Gastroesophageal sphincter (tissue), 4 donors: ENCODE measurements at regions not wholly inside any gene's neighbourhood (a gene's known extent, or its start where the extent isn't known, plus 50 kb on each side); places are given as distances from the start of the nearest gene placed in this dataset.

Source experiments
- ATAC-seq: fragments of 150-250 bp; one replicate; pipeline ENCODE4 v1.9.1; 2016; ENCODE audit warnings: mild to moderate bottlenecking, moderate library complexity
- H3K27ac ChIP-seq, 4 donors: fragments of 200-600 bp; sonication (generic) in 3 of 4; 1 replicate in 3 of 4; 2 replicates in 1 of 4; pipeline ENCODE4 v1.5.1; 2016 to 2019
- H3K27me3 ChIP-seq: fragments of 200-600 bp; sonication (generic); one replicate; pipeline ENCODE4 v1.5.1; 2019
- H3K36me3 ChIP-seq, 2 donors: fragments of 200-600 bp; sonication (generic); one replicate each; pipeline ENCODE4 v1.5.1; 2019; ENCODE audit warnings: control low read depth in 1 of 2
- H3K4me1 ChIP-seq, 3 donors: fragments of 200-600 bp; sonication (generic); 1 replicate in 2 of 3; 2 replicates in 1 of 3; pipeline ENCODE4 v1.5.1; 2016 to 2019; ENCODE audit warnings: control low read depth in 2 of 3
- H3K4me3 ChIP-seq, 2 donors: fragments of 200-600 bp; sonication (generic); one replicate each; pipeline ENCODE4 v1.5.1; 2019; ENCODE audit warnings: mild to moderate bottlenecking in 1 of 2, moderate library complexity in 1 of 2
- H3K9me3 ChIP-seq, 3 donors: fragments of 200-600 bp; sonication (generic); one replicate each; pipeline ENCODE4 v1.5.1; 2017 to 2019; ENCODE audit warnings: control low read depth in 2 of 3
- EP300 ChIP-seq: sonication (generic); formaldehyde crosslinking; IDR thresholded peaks from one replicate; pipeline ENCODE4 v1.6.1; 2017; ENCODE audit warnings: antibody characterized with exemption, mild to moderate bottlenecking
- POLR2A ChIP-seq, 2 donors: fragments of 450-650 bp; IDR thresholded peaks; one replicate each; pipeline ENCODE4 v1.6.1; 2017; ENCODE audit warnings: antibody characterized with exemption in 2 of 2, mild to moderate bottlenecking in 2 of 2, moderate library complexity in 1 of 2
- POLR2AphosphoS5 ChIP-seq: sonication (generic); formaldehyde crosslinking; IDR thresholded peaks from one replicate; pipeline ENCODE4 v1.6.1; 2017; ENCODE audit warnings: antibody characterized with exemption
- WGBS, 2 donors: methylation state at CpG; one replicate each; pipeline ENCODE4 v1.1.5; 2018; ENCODE audit warnings: low coverage in 1 of 2; 5-methylcytosine and 5-hydroxymethylcytosine counted together
- TF ChIP-seq, protein P1 (sequence below), 4 experiments: fragments of 200-600 bp in 2 of 4; fragments of 450-650 bp in 2 of 4; sonication (generic) in 1 of 4; IDR thresholded peaks; one replicate each; pipeline ENCODE4 v1.5.1; 2017 to 2019; ENCODE audit warnings: antibody characterized with exemption in 4 of 4, mild to moderate bottlenecking in 2 of 4, moderate library complexity in 2 of 4

DNA sequence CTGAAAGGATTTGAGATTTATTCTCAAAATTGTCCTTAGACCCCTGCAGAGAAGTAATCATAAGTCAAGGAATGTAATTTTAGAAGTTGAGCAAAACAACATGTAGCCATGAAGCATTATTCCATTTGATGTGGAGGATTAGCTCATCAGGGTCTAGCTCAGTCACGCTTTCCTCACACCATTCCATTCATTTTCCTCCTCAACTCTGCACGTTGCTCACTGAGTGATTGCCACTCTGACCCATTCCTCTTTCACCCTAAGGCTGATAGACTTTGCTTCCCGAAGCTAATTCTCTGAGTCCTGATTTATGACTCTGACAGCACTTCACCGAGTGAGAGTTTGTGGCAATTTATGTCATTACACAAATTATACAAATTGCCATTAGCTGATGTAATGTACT is 820.6 kb upstream of the PIK3C3 start:
- H3K27ac ChIP-seq: no peak overlapping the region

DNA sequence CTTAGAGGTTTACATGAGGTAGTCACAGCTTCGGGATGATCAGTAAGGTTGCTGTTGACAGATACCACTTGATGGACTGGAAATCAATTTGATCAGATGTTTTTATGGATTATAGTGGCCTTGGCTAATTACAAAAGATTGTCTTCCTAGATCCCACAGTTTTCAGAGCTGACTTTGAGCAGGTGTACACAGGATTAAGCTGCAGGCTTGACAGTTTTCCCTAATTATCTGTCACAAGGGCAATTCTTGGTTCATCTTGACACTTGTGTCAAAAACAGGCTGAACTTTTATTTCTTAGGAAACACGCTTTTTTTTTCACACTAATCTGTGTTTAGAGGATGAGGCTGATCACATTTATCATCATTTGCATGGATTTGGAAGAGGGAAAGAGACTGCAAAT is 824.0 kb upstream of the PIK3C3 start:
- WGBS, 2 donors: 51 to 72% methylated on average over 2 of the region's 2 CpGs
- no peak for ATAC-seq

More for the DNA sequence above, 820.6 kb upstream of the PIK3C3 start:
- Histone ChIP-seq H3K27me3 (no peaks in the 10 kb centered on the region), H3K4me1 (no peaks in the 10 kb centered on the region), H3K4me3 (no peak overlapping the region), H3K9me3 (no peaks in the 10 kb centered on the region), H3K36me3 (no peaks in the 10 kb centered on the region)
- 24 to 34% methylated on average over 4 of the region's 4 CpGs for WGBS, 2 donors
- no peak for ATAC-seq
- TF ChIP-seq EP300 (no peak), POLR2A (IDR thresholded peaks at IDR 0.05) (no peak), POLR2AphosphoS5 (no peak)
- TF ChIP-seq, protein P1, sequence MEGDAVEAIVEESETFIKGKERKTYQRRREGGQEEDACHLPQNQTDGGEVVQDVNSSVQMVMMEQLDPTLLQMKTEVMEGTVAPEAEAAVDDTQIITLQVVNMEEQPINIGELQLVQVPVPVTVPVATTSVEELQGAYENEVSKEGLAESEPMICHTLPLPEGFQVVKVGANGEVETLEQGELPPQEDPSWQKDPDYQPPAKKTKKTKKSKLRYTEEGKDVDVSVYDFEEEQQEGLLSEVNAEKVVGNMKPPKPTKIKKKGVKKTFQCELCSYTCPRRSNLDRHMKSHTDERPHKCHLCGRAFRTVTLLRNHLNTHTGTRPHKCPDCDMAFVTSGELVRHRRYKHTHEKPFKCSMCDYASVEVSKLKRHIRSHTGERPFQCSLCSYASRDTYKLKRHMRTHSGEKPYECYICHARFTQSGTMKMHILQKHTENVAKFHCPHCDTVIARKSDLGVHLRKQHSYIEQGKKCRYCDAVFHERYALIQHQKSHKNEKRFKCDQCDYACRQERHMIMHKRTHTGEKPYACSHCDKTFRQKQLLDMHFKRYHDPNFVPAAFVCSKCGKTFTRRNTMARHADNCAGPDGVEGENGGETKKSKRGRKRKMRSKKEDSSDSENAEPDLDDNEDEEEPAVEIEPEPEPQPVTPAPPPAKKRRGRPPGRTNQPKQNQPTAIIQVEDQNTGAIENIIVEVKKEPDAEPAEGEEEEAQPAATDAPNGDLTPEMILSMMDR (IDR thresholded peaks at IDR 0.05): no peak

DNA sequence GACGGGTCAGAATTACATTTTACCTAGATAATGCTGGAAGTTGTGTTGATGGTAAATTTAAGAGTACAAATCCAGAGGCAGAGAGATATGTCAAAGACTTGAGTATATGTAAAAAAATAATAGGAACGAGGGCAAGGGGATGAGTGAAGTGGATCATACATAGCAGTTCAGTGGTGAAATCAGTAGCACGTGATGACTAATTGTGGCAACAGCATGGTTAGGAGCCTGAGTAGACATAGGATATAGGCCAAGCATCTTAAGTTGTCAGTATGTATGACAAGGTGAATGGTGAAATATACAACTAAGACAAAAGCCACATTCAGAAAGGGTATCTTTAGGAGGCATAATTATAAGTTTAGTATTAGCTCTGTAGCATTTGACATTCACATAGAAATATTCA is 826.5 kb upstream of the PIK3C3 start:
- 81 to 87% methylated on average over 3 of the region's 3 CpGs for WGBS, 2 donors
- no peaks in the 10 kb centered on the region for H3K36me3 ChIP-seq
- TF ChIP-seq, protein P1 (IDR thresholded peaks at IDR 0.05): no peak
- TF ChIP-seq POLR2AphosphoS5: no peak
- TF ChIP-seq POLR2A (IDR thresholded peaks at IDR 0.05): no peak
- TF ChIP-seq EP300: no peak
- no peak overlapping the region for H3K4me3 ChIP-seq
- H3K27ac ChIP-seq: no peak overlapping the region
- no peaks in the 10 kb centered on the region for H3K9me3 ChIP-seq
- no peaks in the 10 kb centered on the region for H3K27me3 ChIP-seq
- H3K4me1 ChIP-seq: no peaks in the 10 kb centered on the region
- no peak for ATAC-seq

More for the DNA sequence above, 824.0 kb upstream of the PIK3C3 start:
- Histone ChIP-seq H3K9me3 (no peaks in the 10 kb centered on the region), H3K27me3 (no peaks in the 10 kb centered on the region), H3K4me1 (no peaks in the 10 kb centered on the region), H3K36me3 (no peaks in the 10 kb centered on the region), H3K4me3 (no peak overlapping the region), H3K27ac (no peak overlapping the region)
- no peak for TF ChIP-seq POLR2A (IDR thresholded peaks at IDR 0.05)
- TF ChIP-seq, protein P1 (IDR thresholded peaks at IDR 0.05): no peak
- no peak for TF ChIP-seq POLR2AphosphoS5
- no peak for TF ChIP-seq EP300

DNA sequence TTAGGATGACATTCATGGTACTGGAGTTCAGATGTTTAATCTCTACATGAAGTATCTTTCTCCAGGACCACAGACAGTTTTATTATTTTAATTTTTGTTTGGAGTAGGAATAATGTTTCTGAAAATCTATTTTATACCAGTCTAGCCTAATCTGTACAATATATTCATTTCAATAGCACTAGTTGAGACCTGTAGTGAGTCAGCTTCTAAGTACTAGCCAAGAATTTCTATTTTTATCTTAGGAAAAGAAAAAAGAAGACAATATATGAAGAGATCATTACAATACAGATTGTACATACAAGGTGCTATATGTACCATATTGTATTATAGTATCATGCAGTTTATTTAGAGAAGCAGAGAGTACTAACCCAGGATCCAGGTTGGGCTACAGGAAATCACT is 826.9 kb upstream of the PIK3C3 start:
- no peak overlapping the region for H3K27ac ChIP-seq
- no peak for TF ChIP-seq EP300
- TF ChIP-seq POLR2AphosphoS5: no peak
- TF ChIP-seq, protein P1 (IDR thresholded peaks at IDR 0.05): no peak
- TF ChIP-seq POLR2A (IDR thresholded peaks at IDR 0.05): no peak
- no peak for ATAC-seq
- no peak overlapping the region for H3K4me3 ChIP-seq
- H3K4me1 ChIP-seq: no peaks in the 10 kb centered on the region
- H3K36me3 ChIP-seq: no peaks in the 10 kb centered on the region
- H3K9me3 ChIP-seq: no peaks in the 10 kb centered on the region
- H3K27me3 ChIP-seq: no peaks in the 10 kb centered on the region

DNA sequence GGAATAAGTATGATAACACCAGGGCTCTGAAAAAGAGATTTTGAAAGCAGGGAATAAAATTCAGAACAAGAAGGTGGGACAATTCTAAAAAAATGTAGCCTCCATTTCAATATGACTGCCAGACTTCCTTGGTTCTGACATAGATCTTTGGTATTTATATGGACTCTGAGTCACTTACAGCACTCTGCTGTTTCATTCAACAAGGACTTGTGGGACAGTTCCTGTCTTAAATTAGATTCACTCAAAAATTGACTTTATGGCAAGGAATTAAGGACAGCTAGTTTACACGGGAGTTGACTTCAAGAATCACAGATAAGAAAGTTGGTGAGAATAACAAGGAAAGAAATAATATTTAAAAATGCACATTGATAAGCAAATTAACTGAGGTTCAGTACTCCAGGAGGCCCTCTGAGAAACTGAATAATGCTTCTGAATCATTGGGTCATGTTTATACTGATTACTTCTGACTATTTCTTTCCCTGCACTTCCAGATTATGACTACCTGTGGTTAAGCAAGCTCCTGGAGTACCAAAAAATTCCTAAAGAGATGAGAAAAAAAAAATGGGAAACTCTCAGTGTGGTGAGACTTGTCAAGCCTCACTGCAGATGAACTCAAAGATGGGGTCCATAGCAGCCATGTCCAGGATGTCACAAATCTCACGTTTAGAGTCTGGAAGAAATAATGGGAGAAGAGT is 828.3 kb upstream of the PIK3C3 start:
- no peak for ATAC-seq
- TF ChIP-seq, protein P1 (IDR thresholded peaks at IDR 0.05): no peak
- TF ChIP-seq POLR2A (IDR thresholded peaks at IDR 0.05) (no peak), POLR2AphosphoS5 (no peak), EP300 (no peak)
- WGBS, 2 donors: 40 to 42% methylated on average over 2 of the region's 2 CpGs
- H3K27ac ChIP-seq: no peak overlapping the region
- no peaks in the 10 kb centered on the region for H3K4me1 ChIP-seq
- no peaks in the 10 kb centered on the region for H3K27me3 ChIP-seq
- H3K36me3 ChIP-seq: no peaks in the 10 kb centered on the region
- H3K9me3 ChIP-seq: no peaks in the 10 kb centered on the region
- H3K4me3 ChIP-seq: no peak overlapping the region
